ENCODE measurements at regions not wholly inside any gene's neighbourhood (a gene's known extent, or its start where the extent isn't known, plus 50 kb on each side); places are given as distances from the start of the nearest gene placed in this dataset.

GRCh38 chr9:106286249-106286648, 576.7 kb upstream of the ZNF462 start:
- peak; percentile 89 for TF ChIP-seq CTCF (conservative IDR thresholded peaks at IDR 0.05; ENCODE audit: low read length)
- TF ChIP-seq EZH2phosphoT487 (IDR thresholded peaks at IDR 0.05; ENCODE audit: borderline replicate concordance): no peak

Data from Loucy (cell line).